Astrocyte (in vitro differentiated cells and primary cell): ENCODE measurements at regions not wholly inside any gene's neighbourhood (a gene's known extent, or its start where the extent isn't known, plus 50 kb on each side); places are given as distances from the start of the nearest gene placed in this dataset.

ENCODE experiments used
- DNase-seq: peaks from one replicate; pipeline ENCODE4 v3.0.0-alpha.2; 2010; ENCODE audit warnings: low read depth
- FAIRE-seq: peaks from 2 replicates; lab custom pipeline; 2011; peaks lifted over from hg19 to GRCh38; lab: Jason Lieb, UNC
- H2AFZ ChIP-seq: 2 replicates; pipeline ENCODE4 v1.6.0; 2012; ENCODE audit warnings: low read depth, low read length, inconsistent platforms
- H3K27ac ChIP-seq: 2 replicates; pipeline ENCODE4 v1.5.1; 2011; ENCODE audit warnings: low read depth, low read length, inconsistent platforms
- H3K27me3 ChIP-seq: 2 replicates; pipeline ENCODE4 v1.6.0; 2011; ENCODE audit warnings: low read length, inconsistent platforms; ENCODE audit not compliant: insufficient read depth
- H3K36me3 ChIP-seq: 2 replicates; pipeline ENCODE4 v1.5.1; 2011; ENCODE audit warnings: low read length, inconsistent platforms; ENCODE audit not compliant: insufficient read depth
- H3K4me1 ChIP-seq: 2 replicates; pipeline ENCODE4 v1.5.1; 2011; ENCODE audit warnings: low read length, inconsistent platforms; ENCODE audit not compliant: insufficient read depth
- H3K4me2 ChIP-seq: 2 replicates; pipeline ENCODE4 v1.6.0; 2012; ENCODE audit warnings: low read length, inconsistent platforms
- H3K4me3 ChIP-seq: 2 replicates; pipeline ENCODE4 v1.5.1; 2011; ENCODE audit warnings: low read depth, mild to moderate bottlenecking, low read length, inconsistent platforms; ENCODE audit not compliant: insufficient read depth
- H3K79me2 ChIP-seq: 2 replicates; pipeline ENCODE4 v1.6.0; 2012; ENCODE audit warnings: mild to moderate bottlenecking, low read length, inconsistent platforms; ENCODE audit not compliant: insufficient read depth
- H3K9ac ChIP-seq: 2 replicates; pipeline ENCODE4 v1.6.0; 2012; ENCODE audit warnings: mild to moderate bottlenecking, low read length, inconsistent platforms
- H3K9me3 ChIP-seq: 2 replicates; pipeline ENCODE4 v1.5.1; 2012; ENCODE audit warnings: low read depth, mild to moderate bottlenecking, low read length, inconsistent platforms; ENCODE audit not compliant: insufficient read depth
- H4K20me1 ChIP-seq: 2 replicates; pipeline ENCODE4 v1.6.0; 2012; ENCODE audit warnings: low read length, inconsistent platforms; ENCODE audit not compliant: insufficient read depth
- H3K27ac Mint-ChIP-seq: one replicate; pipeline ENCODE4 v1.8.0; 2021; ENCODE audit warnings: mild to moderate bottlenecking, mixed read lengths; ENCODE audit not compliant: unreplicated experiment
- H3K27me3 Mint-ChIP-seq: one replicate; pipeline ENCODE4 v1.8.0; 2021; ENCODE audit warnings: low read depth, mixed read lengths; ENCODE audit not compliant: unreplicated experiment
- H3K36me3 Mint-ChIP-seq: one replicate; pipeline ENCODE4 v1.8.0; 2021; ENCODE audit warnings: low read depth, mixed read lengths; ENCODE audit not compliant: unreplicated experiment
- H3K4me1 Mint-ChIP-seq: one replicate; pipeline ENCODE4 v1.8.0; 2021; ENCODE audit warnings: low read depth, mixed read lengths; ENCODE audit not compliant: unreplicated experiment
- H3K4me3 Mint-ChIP-seq: one replicate; pipeline ENCODE4 v1.8.0; 2021; ENCODE audit warnings: mild to moderate bottlenecking, moderate library complexity, mixed read lengths; ENCODE audit not compliant: unreplicated experiment
- H3K9me3 Mint-ChIP-seq: one replicate; pipeline ENCODE4 v1.8.0; 2021; ENCODE audit warnings: mild to moderate bottlenecking, mixed read lengths; ENCODE audit not compliant: unreplicated experiment
- EZH2 ChIP-seq: IDR thresholded peaks from 2 replicates; pipeline ENCODE4 v1.6.1; 2012; ENCODE audit warnings: mild to moderate bottlenecking, low read length, inconsistent platforms; ENCODE audit not compliant: insufficient read depth
- TF ChIP-seq, protein P1 (sequence below): IDR thresholded peaks from 2 replicates; pipeline ENCODE4 v1.5.1; 2011; ENCODE audit warnings: low read depth, mild to moderate bottlenecking, inconsistent platforms, low read length, moderate library complexity; ENCODE audit not compliant: insufficient read depth

DNA sequence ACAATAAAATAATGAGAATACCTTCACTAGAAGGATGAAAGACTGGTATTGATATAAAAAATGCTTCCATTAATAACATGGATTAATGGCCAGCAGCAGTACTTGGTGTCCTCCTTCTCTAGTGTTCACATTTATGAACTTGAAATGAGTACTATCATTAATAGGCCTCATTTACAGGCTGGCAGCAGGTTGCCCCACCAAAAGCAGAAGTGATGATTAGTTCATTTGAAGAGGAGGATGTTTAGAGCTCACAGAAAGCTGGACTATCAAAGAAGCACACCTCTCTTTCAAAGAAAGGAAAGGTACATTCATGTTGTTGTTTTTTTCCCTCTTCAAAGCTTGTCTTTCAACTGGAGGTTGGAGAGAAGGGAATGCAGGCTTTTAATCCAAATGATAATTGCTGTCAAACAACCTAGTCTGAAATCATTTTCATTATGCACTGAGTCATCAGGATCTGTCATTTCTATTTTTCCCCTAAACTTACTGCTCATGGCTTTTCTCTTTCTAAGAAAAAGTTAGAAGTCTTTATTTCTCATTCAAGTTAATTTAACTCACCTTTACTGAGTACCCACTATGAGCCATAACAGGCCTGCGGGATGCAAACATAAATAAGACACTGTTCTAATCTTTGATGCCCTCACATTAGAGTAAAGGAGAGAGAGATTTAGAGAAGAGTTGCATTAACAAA is 157.9 kb upstream of the GRIP1 start:
- H3K4me1 Mint-ChIP-seq, result no peaks in the 10 kb centered on the region
- no peaks in the 10 kb centered on the region for H3K9me3 Mint-ChIP-seq
- FAIRE-seq, result no peak
- H3K27ac Mint-ChIP-seq, result no peak overlapping the region
- TF ChIP-seq, protein P1, sequence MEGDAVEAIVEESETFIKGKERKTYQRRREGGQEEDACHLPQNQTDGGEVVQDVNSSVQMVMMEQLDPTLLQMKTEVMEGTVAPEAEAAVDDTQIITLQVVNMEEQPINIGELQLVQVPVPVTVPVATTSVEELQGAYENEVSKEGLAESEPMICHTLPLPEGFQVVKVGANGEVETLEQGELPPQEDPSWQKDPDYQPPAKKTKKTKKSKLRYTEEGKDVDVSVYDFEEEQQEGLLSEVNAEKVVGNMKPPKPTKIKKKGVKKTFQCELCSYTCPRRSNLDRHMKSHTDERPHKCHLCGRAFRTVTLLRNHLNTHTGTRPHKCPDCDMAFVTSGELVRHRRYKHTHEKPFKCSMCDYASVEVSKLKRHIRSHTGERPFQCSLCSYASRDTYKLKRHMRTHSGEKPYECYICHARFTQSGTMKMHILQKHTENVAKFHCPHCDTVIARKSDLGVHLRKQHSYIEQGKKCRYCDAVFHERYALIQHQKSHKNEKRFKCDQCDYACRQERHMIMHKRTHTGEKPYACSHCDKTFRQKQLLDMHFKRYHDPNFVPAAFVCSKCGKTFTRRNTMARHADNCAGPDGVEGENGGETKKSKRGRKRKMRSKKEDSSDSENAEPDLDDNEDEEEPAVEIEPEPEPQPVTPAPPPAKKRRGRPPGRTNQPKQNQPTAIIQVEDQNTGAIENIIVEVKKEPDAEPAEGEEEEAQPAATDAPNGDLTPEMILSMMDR, result no peak
- no peak for TF ChIP-seq EZH2
- Histone ChIP-seq H3K4me2 (no peak overlapping the region), H3K27me3 (no peaks in the 10 kb centered on the region), H3K9ac (no peak overlapping the region), H3K4me1 (no peaks in the 10 kb centered on the region), H2AFZ (no peak overlapping the region), H3K27ac (no peak overlapping the region), H3K4me3 (no peak overlapping the region), H4K20me1 (no peaks in the 10 kb centered on the region), H3K9me3 (no peaks in the 10 kb centered on the region), H3K79me2 (no peaks in the 10 kb centered on the region), H3K36me3 (no peaks in the 10 kb centered on the region)
- no peaks in the 10 kb centered on the region for H3K36me3 Mint-ChIP-seq
- no peak for DNase-seq
- H3K4me3 Mint-ChIP-seq, result no peak overlapping the region
- no peaks in the 10 kb centered on the region for H3K27me3 Mint-ChIP-seq

DNA sequence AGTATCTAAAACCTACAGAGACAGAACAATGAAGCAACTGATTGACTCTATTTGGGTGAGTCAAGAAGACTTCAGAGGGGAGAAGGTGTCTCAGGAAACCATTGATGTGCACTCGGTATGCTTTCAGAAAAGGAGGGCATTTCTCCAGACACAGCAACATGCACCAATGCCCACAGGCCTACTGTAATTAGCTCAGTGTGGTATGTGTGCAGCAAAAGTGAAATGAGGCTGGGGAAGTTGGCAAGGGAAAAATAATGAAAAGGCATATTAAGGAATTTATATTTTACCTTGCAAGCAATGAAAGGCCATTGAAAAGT is 158.4 kb upstream of the GRIP1 start:
- Mint-ChIP-seq H3K9me3 (no peaks in the 10 kb centered on the region), H3K4me1 (no peaks in the 10 kb centered on the region), H3K27ac (no peak overlapping the region), H3K27me3 (no peaks in the 10 kb centered on the region), H3K4me3 (no peak overlapping the region), H3K36me3 (no peaks in the 10 kb centered on the region)
- FAIRE-seq (no peak), DNase-seq (no peak)
- Histone ChIP-seq H3K27me3 (no peaks in the 10 kb centered on the region), H3K9me3 (no peaks in the 10 kb centered on the region), H3K79me2 (no peaks in the 10 kb centered on the region), H3K4me3 (no peak overlapping the region), H3K36me3 (no peaks in the 10 kb centered on the region), H3K27ac (no peak overlapping the region), H4K20me1 (no peaks in the 10 kb centered on the region), H3K4me1 (no peaks in the 10 kb centered on the region), H2AFZ (no peak overlapping the region), H3K4me2 (no peak overlapping the region), H3K9ac (no peak overlapping the region)
- TF ChIP-seq, protein P1, result no peak
- TF ChIP-seq EZH2, result no peak

DNA sequence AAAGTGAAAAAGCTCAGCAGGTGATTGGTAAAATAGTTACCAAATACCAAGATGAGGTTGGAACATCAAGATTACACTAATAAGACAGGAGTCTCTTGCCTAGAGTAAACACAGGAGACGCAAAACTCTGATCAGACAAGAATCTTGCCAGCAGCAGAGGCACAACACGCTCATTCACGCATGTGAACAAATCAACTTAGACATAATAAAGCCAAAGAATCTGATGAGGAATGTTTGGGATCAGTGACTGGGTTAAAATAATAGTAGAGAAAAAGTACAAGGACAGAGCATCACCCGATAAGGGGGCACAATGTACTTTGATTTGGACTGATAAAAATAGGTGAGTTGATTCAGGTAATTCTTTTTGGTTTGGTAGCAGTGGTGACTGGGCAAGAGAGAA is 159.5 kb upstream of the GRIP1 start:
- Histone ChIP-seq H3K4me1 (no peaks in the 10 kb centered on the region), H3K9me3 (no peaks in the 10 kb centered on the region), H2AFZ (no peak overlapping the region), H3K9ac (no peak overlapping the region), H3K27me3 (no peaks in the 10 kb centered on the region), H3K27ac (no peak overlapping the region), H3K36me3 (no peaks in the 10 kb centered on the region), H4K20me1 (no peaks in the 10 kb centered on the region), H3K4me2 (no peak overlapping the region), H3K4me3 (no peak overlapping the region), H3K79me2 (no peaks in the 10 kb centered on the region)
- FAIRE-seq (no peak), DNase-seq (no peak)
- Mint-ChIP-seq H3K9me3 (no peaks in the 10 kb centered on the region), H3K27me3 (no peaks in the 10 kb centered on the region), H3K4me3 (no peak overlapping the region), H3K4me1 (no peaks in the 10 kb centered on the region), H3K27ac (no peak overlapping the region), H3K36me3 (no peaks in the 10 kb centered on the region)
- no peak for TF ChIP-seq EZH2
- TF ChIP-seq, protein P1, result no peak
